ENCODE measurements at regions not wholly inside any gene's neighbourhood (a gene's known extent, or its start where the extent isn't known, plus 50 kb on each side); places are given as distances from the start of the nearest gene placed in this dataset.

GRCh38 chr5:52409835-52410234 is 377.9 kb upstream of the ITGA1 start:
- H3K4me3 ChIP-seq (ENCODE audit: low read length): no peak overlapping the region
- H3K36me3 ChIP-seq (ENCODE audit: control insufficient read depth, low read depth, low read length): no peaks in the 10 kb centered on the region
- H3K9me3 ChIP-seq (ENCODE audit: control insufficient read depth, low read depth, low read length): no peaks in the 10 kb centered on the region
- H3K4me1 ChIP-seq (ENCODE audit: control insufficient read depth, low read depth, low read length): no peaks in the 10 kb centered on the region
- H3K9ac ChIP-seq (ENCODE audit: low read length): no peak overlapping the region
- H3K27ac ChIP-seq (ENCODE audit: low read length): no peak overlapping the region
- no peaks in the 10 kb centered on the region for H3K27me3 ChIP-seq (ENCODE audit: control insufficient read depth, insufficient read depth, low read length)

DNA sequence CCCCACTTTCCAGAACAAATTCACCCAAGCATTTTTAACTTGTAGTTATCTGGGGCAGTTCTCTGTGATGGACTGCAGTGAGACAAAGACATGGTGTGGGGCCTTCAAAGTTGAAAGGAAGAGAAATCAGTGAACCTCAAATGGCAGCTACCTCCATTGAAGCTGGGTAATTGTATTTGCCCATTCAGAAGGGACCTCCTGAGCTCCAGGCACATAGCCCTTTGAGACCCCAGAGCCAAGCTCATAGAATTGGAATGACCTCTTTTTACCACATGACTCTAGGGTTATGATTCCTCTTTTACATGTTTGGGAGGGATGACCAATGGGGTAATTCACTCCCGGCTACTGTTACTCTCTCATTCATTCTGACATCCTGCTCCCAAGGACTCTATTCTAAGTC is 368.4 kb upstream of the ITGA1 start:
- H3K9ac ChIP-seq (ENCODE audit: low read length): no peak overlapping the region
- H3K4me1 ChIP-seq (ENCODE audit: control insufficient read depth, low read depth, low read length): no peaks in the 10 kb centered on the region
- no peaks in the 10 kb centered on the region for H3K27me3 ChIP-seq (ENCODE audit: control insufficient read depth, insufficient read depth, low read length)
- no peak overlapping the region for H3K27ac ChIP-seq (ENCODE audit: low read length)
- H3K36me3 ChIP-seq (ENCODE audit: control insufficient read depth, low read depth, low read length): no peaks in the 10 kb centered on the region
- no peak overlapping the region for H3K4me3 ChIP-seq (ENCODE audit: low read length)
- no peaks in the 10 kb centered on the region for H3K9me3 ChIP-seq (ENCODE audit: control insufficient read depth, low read depth, low read length)

DNA sequence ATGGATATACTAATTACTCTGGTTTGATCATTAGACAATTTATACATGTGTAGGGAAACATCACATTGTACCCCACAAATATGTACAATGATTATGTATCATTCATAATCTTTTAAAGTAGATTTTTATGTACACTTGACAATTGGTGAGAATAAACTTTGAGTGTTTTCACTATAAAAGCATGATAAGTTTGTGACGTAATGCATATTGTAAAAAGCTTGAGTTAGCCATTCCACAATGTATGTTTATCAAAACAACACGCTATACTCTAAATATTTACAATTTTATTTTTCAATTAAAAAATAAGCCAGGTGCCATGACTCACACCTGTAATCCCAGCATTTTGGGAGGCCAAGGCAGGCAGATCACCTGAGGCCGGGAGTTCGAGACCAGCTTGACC is 360.1 kb upstream of the ITGA1 start:
- peaks cover 5% of the 10 kb centered on the region for H3K9me3 ChIP-seq (ENCODE audit: control insufficient read depth, low read depth, low read length)
- H3K27ac ChIP-seq (ENCODE audit: low read length): no peak overlapping the region
- H3K9ac ChIP-seq (ENCODE audit: low read length): no peak overlapping the region
- no peaks in the 10 kb centered on the region for H3K4me1 ChIP-seq (ENCODE audit: control insufficient read depth, low read depth, low read length)
- H3K4me3 ChIP-seq (ENCODE audit: low read length): no peak overlapping the region
- H3K27me3 ChIP-seq (ENCODE audit: control insufficient read depth, insufficient read depth, low read length): no peaks in the 10 kb centered on the region
- no peaks in the 10 kb centered on the region for H3K36me3 ChIP-seq (ENCODE audit: control insufficient read depth, low read depth, low read length)

- Histone ChIP-seq H3K4me1 (ENCODE audit: control insufficient read depth, low read depth, low read length) (no peaks in the 10 kb centered on the region), H3K27me3 (ENCODE audit: control insufficient read depth, insufficient read depth, low read length) (no peaks in the 10 kb centered on the region), H3K4me3 (ENCODE audit: low read length) (no peak overlapping the region), H3K9me3 (ENCODE audit: control insufficient read depth, low read depth, low read length) (peaks cover 5% of the 10 kb centered on the region), H3K9ac (ENCODE audit: low read length) (no peak overlapping the region), H3K36me3 (ENCODE audit: control insufficient read depth, low read depth, low read length) (no peaks in the 10 kb centered on the region), H3K27ac (ENCODE audit: low read length) (no peak overlapping the region)
These were observed 358.7 kb upstream of the ITGA1 start for GRCh38 chr5:52428977-52429489.

DNA sequence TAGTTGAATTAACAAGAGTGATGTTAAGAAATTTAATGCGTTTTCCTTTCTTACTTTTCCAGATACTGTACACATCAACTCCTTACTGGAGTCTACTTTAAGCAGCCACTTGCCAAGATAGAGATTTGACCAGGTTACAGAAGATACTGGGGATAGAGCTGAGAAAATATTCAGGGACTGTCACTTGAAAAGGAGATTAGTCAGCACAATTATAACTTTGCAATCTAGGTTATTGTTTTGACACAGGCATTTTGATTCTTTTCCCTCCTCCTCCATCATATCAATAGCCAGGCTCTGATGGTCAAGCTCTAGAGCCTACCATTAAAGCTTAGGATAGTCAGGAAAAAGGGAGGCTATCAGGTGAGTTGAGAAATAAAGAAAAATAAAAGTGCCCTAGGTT is 345.9 kb upstream of the ITGA1 start:
- no peak overlapping the region for H3K27ac ChIP-seq (ENCODE audit: low read length)
- H3K36me3 ChIP-seq (ENCODE audit: control insufficient read depth, low read depth, low read length): no peaks in the 10 kb centered on the region
- no peaks in the 10 kb centered on the region for H3K9me3 ChIP-seq (ENCODE audit: control insufficient read depth, low read depth, low read length)
- no peak overlapping the region for H3K9ac ChIP-seq (ENCODE audit: low read length)
- no peak overlapping the region for H3K4me3 ChIP-seq (ENCODE audit: low read length)
- no peaks in the 10 kb centered on the region for H3K27me3 ChIP-seq (ENCODE audit: control insufficient read depth, insufficient read depth, low read length)
- H3K4me1 ChIP-seq (ENCODE audit: control insufficient read depth, low read depth, low read length): no peaks in the 10 kb centered on the region

- Histone ChIP-seq H3K36me3 (ENCODE audit: control insufficient read depth, low read depth, low read length) (no peaks in the 10 kb centered on the region), H3K4me1 (ENCODE audit: control insufficient read depth, low read depth, low read length) (no peaks in the 10 kb centered on the region), H3K9ac (ENCODE audit: low read length) (no peak overlapping the region), H3K9me3 (ENCODE audit: control insufficient read depth, low read depth, low read length) (no peaks in the 10 kb centered on the region), H3K27me3 (ENCODE audit: control insufficient read depth, insufficient read depth, low read length) (no peaks in the 10 kb centered on the region), H3K27ac (ENCODE audit: low read length) (no peak overlapping the region), H3K4me3 (ENCODE audit: low read length) (no peak overlapping the region)
These were observed 344.5 kb upstream of the ITGA1 start for GRCh38 chr5:52443187-52443586.

GRCh38 chr5:52448111-52448510 is 339.6 kb upstream of the ITGA1 start:
- no peaks in the 10 kb centered on the region for H3K9me3 ChIP-seq (ENCODE audit: control insufficient read depth, low read depth, low read length)
- peaks cover 18% of the 10 kb centered on the region for H3K4me1 ChIP-seq (ENCODE audit: control insufficient read depth, low read depth, low read length)
- H3K36me3 ChIP-seq (ENCODE audit: control insufficient read depth, low read depth, low read length): no peaks in the 10 kb centered on the region
- no peak overlapping the region for H3K9ac ChIP-seq (ENCODE audit: low read length)
- H3K4me3 ChIP-seq (ENCODE audit: low read length): no peak overlapping the region
- H3K27me3 ChIP-seq (ENCODE audit: control insufficient read depth, insufficient read depth, low read length): no peaks in the 10 kb centered on the region
- no peak overlapping the region for H3K27ac ChIP-seq (ENCODE audit: low read length)

DNA sequence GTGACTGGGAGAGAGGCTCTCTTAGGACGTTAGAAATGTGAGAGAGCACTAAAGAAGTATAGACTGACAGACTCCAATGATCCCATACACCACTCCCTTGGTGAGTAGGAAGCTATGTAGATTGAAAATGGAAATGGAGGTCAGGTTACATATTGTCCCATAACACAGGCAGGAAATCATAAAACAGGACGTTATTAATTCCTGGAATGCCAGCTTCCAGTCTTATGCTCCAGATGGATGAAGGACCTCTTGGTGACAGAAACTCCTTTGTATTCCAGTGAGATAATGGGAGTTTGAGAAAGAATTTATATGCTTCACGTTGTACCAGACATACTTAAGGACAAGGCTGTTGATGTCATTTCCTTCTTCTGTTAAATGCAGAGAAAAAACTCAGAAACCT is 338.2 kb upstream of the ITGA1 start:
- Histone ChIP-seq H3K4me1 (ENCODE audit: control insufficient read depth, low read depth, low read length) (peaks cover 22% of the 10 kb centered on the region), H3K36me3 (ENCODE audit: control insufficient read depth, low read depth, low read length) (no peaks in the 10 kb centered on the region), H3K4me3 (ENCODE audit: low read length) (no peak overlapping the region), H3K9me3 (ENCODE audit: control insufficient read depth, low read depth, low read length) (no peaks in the 10 kb centered on the region), H3K27me3 (ENCODE audit: control insufficient read depth, insufficient read depth, low read length) (no peaks in the 10 kb centered on the region), H3K27ac (ENCODE audit: low read length) (no peak overlapping the region), H3K9ac (ENCODE audit: low read length) (no peak overlapping the region)

DNA sequence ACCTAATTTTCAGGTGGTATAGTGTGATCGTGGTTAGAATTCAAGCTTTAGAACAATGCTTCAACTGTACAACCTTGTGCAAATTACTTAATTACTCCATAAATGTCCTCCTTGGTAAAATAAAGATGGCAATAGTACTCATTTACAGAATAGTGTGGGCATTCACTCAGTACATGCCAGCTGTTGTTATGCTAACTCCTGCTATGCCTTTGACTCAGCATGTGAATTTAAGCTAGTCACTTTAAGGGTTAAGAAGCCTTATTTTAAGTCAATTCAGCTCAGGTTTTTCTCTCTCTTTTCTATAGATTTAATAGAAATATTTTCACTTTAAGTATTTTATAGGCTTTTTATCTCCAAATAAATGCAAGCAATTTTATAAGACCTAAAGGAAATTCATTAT is 335.6 kb upstream of the ITGA1 start:
- Histone ChIP-seq H3K9ac (ENCODE audit: low read length) (no peak overlapping the region), H3K27ac (ENCODE audit: low read length) (no peak overlapping the region)

DNA sequence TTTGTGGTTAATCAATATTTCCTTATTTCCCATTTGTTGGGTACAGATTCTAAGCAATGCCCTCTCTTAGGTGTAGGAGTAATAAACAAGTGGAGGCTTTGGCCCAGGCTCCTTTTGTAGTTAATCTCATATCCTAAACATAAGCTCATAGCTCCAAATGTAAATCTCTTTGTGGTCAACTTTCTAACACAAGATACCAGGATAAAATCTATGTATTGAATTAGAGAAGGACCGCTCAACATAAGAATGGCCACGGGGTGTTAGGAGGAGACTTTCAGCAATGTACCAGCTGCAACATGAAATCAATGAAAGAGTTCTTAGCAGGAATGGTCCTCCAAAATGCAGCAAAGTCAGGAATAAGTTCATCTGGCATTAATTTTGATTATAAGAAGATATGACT is 334.5 kb upstream of the ITGA1 start:
- Histone ChIP-seq H3K9ac (ENCODE audit: low read length) (no peak overlapping the region), H3K27me3 (ENCODE audit: control insufficient read depth, insufficient read depth, low read length) (no peaks in the 10 kb centered on the region), H3K36me3 (ENCODE audit: control insufficient read depth, low read depth, low read length) (no peaks in the 10 kb centered on the region), H3K27ac (ENCODE audit: low read length) (no peak overlapping the region), H3K4me1 (ENCODE audit: control insufficient read depth, low read depth, low read length) (peaks cover 26% of the 10 kb centered on the region), H3K9me3 (ENCODE audit: control insufficient read depth, low read depth, low read length) (no peaks in the 10 kb centered on the region), H3K4me3 (ENCODE audit: low read length) (no peak overlapping the region)

More for the DNA sequence above, 335.6 kb upstream of the ITGA1 start:
- peaks cover 22% of the 10 kb centered on the region for H3K4me1 ChIP-seq (ENCODE audit: control insufficient read depth, low read depth, low read length)
- no peaks in the 10 kb centered on the region for H3K9me3 ChIP-seq (ENCODE audit: control insufficient read depth, low read depth, low read length)
- H3K36me3 ChIP-seq (ENCODE audit: control insufficient read depth, low read depth, low read length): no peaks in the 10 kb centered on the region
- H3K4me3 ChIP-seq (ENCODE audit: low read length): peak overlapping the region; percentile 3
- H3K27me3 ChIP-seq (ENCODE audit: control insufficient read depth, insufficient read depth, low read length): no peaks in the 10 kb centered on the region

GRCh38 chr5:52455920-52456319 is 331.8 kb upstream of the ITGA1 start:
- H3K9ac ChIP-seq (ENCODE audit: low read length): no peak overlapping the region
- H3K4me1 ChIP-seq (ENCODE audit: control insufficient read depth, low read depth, low read length): peaks cover 23% of the 10 kb centered on the region
- H3K4me3 ChIP-seq (ENCODE audit: low read length): no peak overlapping the region
- H3K9me3 ChIP-seq (ENCODE audit: control insufficient read depth, low read depth, low read length): no peaks in the 10 kb centered on the region
- no peak overlapping the region for H3K27ac ChIP-seq (ENCODE audit: low read length)
- H3K36me3 ChIP-seq (ENCODE audit: control insufficient read depth, low read depth, low read length): no peaks in the 10 kb centered on the region
- H3K27me3 ChIP-seq (ENCODE audit: control insufficient read depth, insufficient read depth, low read length): no peaks in the 10 kb centered on the region

- Histone ChIP-seq H3K27me3 (ENCODE audit: control insufficient read depth, insufficient read depth, low read length) (no peaks in the 10 kb centered on the region), H3K4me1 (ENCODE audit: control insufficient read depth, low read depth, low read length) (peaks cover 11% of the 10 kb centered on the region)
These were observed 329.9 kb upstream of the ITGA1 start for GRCh38 chr5:52457810-52458209.

More at GRCh38 chr5:52457810-52458209, 329.9 kb upstream of the ITGA1 start:
- Histone ChIP-seq H3K36me3 (ENCODE audit: control insufficient read depth, low read depth, low read length) (no peaks in the 10 kb centered on the region), H3K4me3 (ENCODE audit: low read length) (no peak overlapping the region), H3K27ac (ENCODE audit: low read length) (no peak overlapping the region), H3K9me3 (ENCODE audit: control insufficient read depth, low read depth, low read length) (no peaks in the 10 kb centered on the region), H3K9ac (ENCODE audit: low read length) (no peak overlapping the region)
